GM12878 (cell line): ENCODE measurements at regions not wholly inside any gene's neighbourhood (a gene's known extent, or its start where the extent isn't known, plus 50 kb on each side); places are given as distances from the start of the nearest gene placed in this dataset. TPM values are rescaled to one million over a fixed set of nuclear protein-coding genes. Genes with fewer than 3 reads are reported as not detected.

Experiments
- ATAC-seq: fragments of 200-7000 bp; cut with Tn5 transposase; 3 replicates; pipeline ENCODE4 v1.9.1; 2020; ENCODE audit warnings: mild to moderate bottlenecking, moderate library complexity
- BruUV-seq: library from RNA; stranded (reverse); fragments of 400-500 nt; replicated peaks from 2 replicates; lab custom pipeline; 2021; lab: Mats Ljungman, UMichigan
- CTCF ChIA-PET: fragments of 300-600 bp; sonication (Branson Sonifier 250); formaldehyde crosslinking; extraction: SDS; loops from one replicate; lab custom pipeline; 2021; ENCODE audit warnings: inconsistent platforms; lab: Yijun Ruan, JAX
- POLR2A ChIA-PET: fragments of 350-600 bp; formaldehyde crosslinking; extraction: SDS; loops from one replicate; lab custom pipeline; 2021; ENCODE audit warnings: inconsistent platforms; lab: Charles Lee
- RAD21 ChIA-PET: fragments of 300-600 bp; sonication (Branson Sonifier 250); formaldehyde crosslinking; loops from one replicate; lab custom pipeline; 2023; ENCODE audit warnings: antibody characterized with exemption; ENCODE audit not compliant: unreplicated experiment; lab: Charles Lee
- SMC1A ChIA-PET: fragments of 300-600 bp; sonication (Branson Sonifier 250); formaldehyde crosslinking; loops from one replicate; lab custom pipeline; 2023; ENCODE audit not compliant: unreplicated experiment, uncharacterized antibody; lab: Charles Lee
- DNase-seq: peaks from one replicate; pipeline ENCODE4 v3.0.0-alpha.2; 2011; ENCODE audit warnings: low read depth, low spot score
- FAIRE-seq: peaks from 3 replicates; lab custom pipeline; 2011; peaks lifted over from hg19 to GRCh38; lab: Jason Lieb, UNC
- H2AFZ ChIP-seq: 2 replicates; pipeline ENCODE4 v1.6.0; 2011; ENCODE audit warnings: low read depth, low read length, control low read depth; ENCODE audit not compliant: control insufficient read depth
- H3K27ac ChIP-seq: 2 replicates; pipeline ENCODE4 v1.5.1; 2011; ENCODE audit warnings: control low read depth; ENCODE audit not compliant: control insufficient read depth, insufficient read depth
- H3K27me3 ChIP-seq, 2 experiments: replicated peaks in 1 of 2; 2 replicates each; pipeline versions ENCODE4 v1.6.0 to v1.6.1; 2011; ENCODE audit warnings: low read length in 1 of 2; ENCODE audit not compliant: control insufficient read depth in 2 of 2, insufficient read depth in 2 of 2
- H3K36me3 ChIP-seq, 2 experiments: 2 replicates each; pipeline ENCODE4 v1.5.1; 2011; ENCODE audit warnings: low read length in 1 of 2; ENCODE audit not compliant: control insufficient read depth in 2 of 2, insufficient read depth in 2 of 2
- H3K4me1 ChIP-seq: 2 replicates; pipeline ENCODE4 v1.6.1; 2011; ENCODE audit warnings: mild to moderate bottlenecking, low read length, moderate library complexity, mixed read lengths; ENCODE audit not compliant: control insufficient read depth, insufficient read depth
- H3K4me2 ChIP-seq: 2 replicates; pipeline ENCODE4 v1.6.0; 2011; ENCODE audit warnings: control low read depth; ENCODE audit not compliant: control insufficient read depth, insufficient read depth
- H3K4me3 ChIP-seq: fragments of 200-600 bp; sonication (generic); 2 replicates; pipeline ENCODE4 v1.5.1; 2016
- H3K79me2 ChIP-seq: 2 replicates; pipeline ENCODE4 v1.6.0; 2011; ENCODE audit warnings: low read length; ENCODE audit not compliant: control insufficient read depth, insufficient read depth
- H3K9ac ChIP-seq: 2 replicates; pipeline ENCODE4 v1.8.0; 2011; ENCODE audit warnings: low read length, control low read depth, mixed read lengths; ENCODE audit not compliant: control insufficient read depth, insufficient read depth
- H3K9me3 ChIP-seq: replicated peaks from 3 replicates; pipeline ENCODE4 v1.5.1; 2011; ENCODE audit warnings: mild to moderate bottlenecking, low read length; ENCODE audit not compliant: control insufficient read depth, insufficient read depth
- H4K20me1 ChIP-seq: 2 replicates; pipeline ENCODE4 v1.6.0; 2011; ENCODE audit not compliant: control insufficient read depth, insufficient read depth
- CHD4 ChIP-seq: fragments of 200-600 bp; sonication (generic); IDR thresholded peaks from 2 replicates; pipeline ENCODE4 v1.6.1; 2016; ENCODE audit warnings: mild to moderate bottlenecking
- HCFC1 ChIP-seq: fragments of 150-350 bp; IDR thresholded peaks from 2 replicates; pipeline ENCODE4 v1.6.1; 2014; ENCODE audit warnings: low read length
- ZNF24 ChIP-seq: fragments of 450-650 bp; IDR thresholded peaks from 2 replicates; pipeline ENCODE4 v1.6.1; 2017; ENCODE audit warnings: antibody characterized with exemption, mild to moderate bottlenecking
- WGBS: methylation state at CpG from one replicate; pipeline ENCODE4 v1.1.6; 2016; ENCODE audit warnings: low lambda C conversion rate; ENCODE audit not compliant: insufficient replicate concordance, insufficient coverage; ENCODE audit errors: missing lambda C conversion rate; 5-methylcytosine and 5-hydroxymethylcytosine counted together
- in situ Hi-C: fragments of 300-500 bp; cut with MboI; formaldehyde crosslinking; loops from 9 replicates; pipeline ENCODE4 v1.14.3; 2018; ENCODE audit warnings: mixed read lengths
- intact Hi-C: fragments of 100-400 bp; cut with micrococcal nuclease; formaldehyde crosslinking; loops from one replicate; pipeline ENCODE4 v1.14.2; 2022; ENCODE audit not compliant: unreplicated experiment
- small RNA-seq: library from RNA; depleted of rRNA; stranded (forward); fragments of <200 nt; gene quantifications from one replicate; pipeline ENCODE3, GENCODE V24; 2014
- TF ChIP-seq, protein P1 (sequence below): fragments of 450-650 bp; formaldehyde crosslinking; IDR thresholded peaks from 2 replicates; pipeline ENCODE4 v1.5.0; 2022; ENCODE audit warnings: mild to moderate bottlenecking, missing genetic modification characterization
- TF ChIP-seq, protein P2 (sequence below): fragments of 450-650 bp; IDR thresholded peaks from 2 replicates; pipeline ENCODE4 v1.6.1; 2016; ENCODE audit warnings: mild to moderate bottlenecking, moderate library complexity, borderline replicate concordance

DNA sequence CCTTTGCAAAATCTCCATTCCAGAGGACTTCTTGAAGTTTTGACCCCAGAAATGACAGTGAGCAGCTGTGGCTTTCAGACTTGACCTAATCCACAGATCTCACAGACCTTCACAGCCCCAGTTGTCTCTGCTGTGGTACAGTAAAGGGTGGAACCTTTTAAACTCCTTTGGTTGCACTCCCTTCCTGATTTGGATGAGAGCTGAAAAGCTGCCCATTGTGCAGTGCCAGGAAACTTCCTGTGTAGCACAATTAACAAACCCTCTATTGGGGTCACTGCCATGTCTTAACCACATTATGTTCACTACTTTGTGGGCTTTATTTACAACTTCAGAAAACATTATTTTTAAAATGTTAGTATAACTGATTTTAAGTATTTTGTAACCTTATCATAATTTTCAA, 56.7 kb upstream of the PCSK5 start (continued):
- TF ChIP-seq, protein P1, sequence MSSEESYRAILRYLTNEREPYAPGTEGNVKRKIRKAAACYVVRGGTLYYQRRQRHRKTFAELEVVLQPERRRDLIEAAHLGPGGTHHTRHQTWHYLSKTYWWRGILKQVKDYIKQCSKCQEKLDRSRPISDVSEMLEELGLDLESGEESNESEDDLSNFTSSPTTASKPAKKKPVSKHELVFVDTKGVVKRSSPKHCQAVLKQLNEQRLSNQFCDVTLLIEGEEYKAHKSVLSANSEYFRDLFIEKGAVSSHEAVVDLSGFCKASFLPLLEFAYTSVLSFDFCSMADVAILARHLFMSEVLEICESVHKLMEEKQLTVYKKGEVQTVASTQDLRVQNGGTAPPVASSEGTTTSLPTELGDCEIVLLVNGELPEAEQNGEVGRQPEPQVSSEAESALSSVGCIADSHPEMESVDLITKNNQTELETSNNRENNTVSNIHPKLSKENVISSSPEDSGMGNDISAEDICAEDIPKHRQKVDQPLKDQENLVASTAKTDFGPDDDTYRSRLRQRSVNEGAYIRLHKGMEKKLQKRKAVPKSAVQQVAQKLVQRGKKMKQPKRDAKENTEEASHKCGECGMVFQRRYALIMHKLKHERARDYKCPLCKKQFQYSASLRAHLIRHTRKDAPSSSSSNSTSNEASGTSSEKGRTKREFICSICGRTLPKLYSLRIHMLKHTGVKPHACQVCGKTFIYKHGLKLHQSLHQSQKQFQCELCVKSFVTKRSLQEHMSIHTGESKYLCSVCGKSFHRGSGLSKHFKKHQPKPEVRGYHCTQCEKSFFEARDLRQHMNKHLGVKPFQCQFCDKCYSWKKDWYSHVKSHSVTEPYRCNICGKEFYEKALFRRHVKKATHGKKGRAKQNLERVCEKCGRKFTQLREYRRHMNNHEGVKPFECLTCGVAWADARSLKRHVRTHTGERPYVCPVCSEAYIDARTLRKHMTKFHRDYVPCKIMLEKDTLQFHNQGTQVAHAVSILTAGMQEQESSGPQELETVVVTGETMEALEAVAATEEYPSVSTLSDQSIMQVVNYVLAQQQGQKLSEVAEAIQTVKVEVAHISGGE = no peak
- TF ChIP-seq HCFC1 (no peak), ZNF24 (no peak)
- TF ChIP-seq, all 136 proteins: peak for 0

DNA sequence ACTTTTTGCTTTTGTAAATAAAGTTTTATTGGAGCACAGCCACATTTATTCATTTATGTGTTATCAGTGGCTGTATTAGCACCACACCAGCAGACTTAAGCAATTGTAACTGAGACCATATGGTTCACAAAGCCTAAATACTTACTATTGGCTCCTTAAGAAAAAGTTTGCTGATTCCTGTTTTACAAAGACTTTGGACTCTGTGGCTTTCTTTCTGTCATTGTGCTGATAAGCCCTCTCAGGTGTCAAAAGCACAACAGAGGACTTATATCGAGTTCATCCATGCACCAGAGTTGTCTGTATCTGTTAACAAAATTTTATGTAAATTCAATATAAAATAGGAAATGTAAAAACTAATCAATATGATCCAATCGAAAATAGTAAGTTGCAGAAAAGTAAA, 55.6 kb upstream of the PCSK5 start:
- ChIA-PET RAD21 (no interaction called here), POLR2A (no interaction called here), SMC1A (no interaction called here), CTCF (no interaction called here)
- intact Hi-C loops (no loop called here), in situ Hi-C loops (no loop called here)
- H3K4me1 ChIP-seq = no peaks in the 10 kb centered on the region
- H3K9me3 ChIP-seq = no peaks in the 10 kb centered on the region
- BruUV-seq = no TSS peak
- 4% methylated on average over 2 of the region's 2 CpGs for WGBS
- no peak overlapping the region for H3K4me2 ChIP-seq
- H3K9ac ChIP-seq = no peak overlapping the region
- FAIRE-seq = no peak
- TF ChIP-seq CHD4 = no peak
- TF ChIP-seq, protein P2, sequence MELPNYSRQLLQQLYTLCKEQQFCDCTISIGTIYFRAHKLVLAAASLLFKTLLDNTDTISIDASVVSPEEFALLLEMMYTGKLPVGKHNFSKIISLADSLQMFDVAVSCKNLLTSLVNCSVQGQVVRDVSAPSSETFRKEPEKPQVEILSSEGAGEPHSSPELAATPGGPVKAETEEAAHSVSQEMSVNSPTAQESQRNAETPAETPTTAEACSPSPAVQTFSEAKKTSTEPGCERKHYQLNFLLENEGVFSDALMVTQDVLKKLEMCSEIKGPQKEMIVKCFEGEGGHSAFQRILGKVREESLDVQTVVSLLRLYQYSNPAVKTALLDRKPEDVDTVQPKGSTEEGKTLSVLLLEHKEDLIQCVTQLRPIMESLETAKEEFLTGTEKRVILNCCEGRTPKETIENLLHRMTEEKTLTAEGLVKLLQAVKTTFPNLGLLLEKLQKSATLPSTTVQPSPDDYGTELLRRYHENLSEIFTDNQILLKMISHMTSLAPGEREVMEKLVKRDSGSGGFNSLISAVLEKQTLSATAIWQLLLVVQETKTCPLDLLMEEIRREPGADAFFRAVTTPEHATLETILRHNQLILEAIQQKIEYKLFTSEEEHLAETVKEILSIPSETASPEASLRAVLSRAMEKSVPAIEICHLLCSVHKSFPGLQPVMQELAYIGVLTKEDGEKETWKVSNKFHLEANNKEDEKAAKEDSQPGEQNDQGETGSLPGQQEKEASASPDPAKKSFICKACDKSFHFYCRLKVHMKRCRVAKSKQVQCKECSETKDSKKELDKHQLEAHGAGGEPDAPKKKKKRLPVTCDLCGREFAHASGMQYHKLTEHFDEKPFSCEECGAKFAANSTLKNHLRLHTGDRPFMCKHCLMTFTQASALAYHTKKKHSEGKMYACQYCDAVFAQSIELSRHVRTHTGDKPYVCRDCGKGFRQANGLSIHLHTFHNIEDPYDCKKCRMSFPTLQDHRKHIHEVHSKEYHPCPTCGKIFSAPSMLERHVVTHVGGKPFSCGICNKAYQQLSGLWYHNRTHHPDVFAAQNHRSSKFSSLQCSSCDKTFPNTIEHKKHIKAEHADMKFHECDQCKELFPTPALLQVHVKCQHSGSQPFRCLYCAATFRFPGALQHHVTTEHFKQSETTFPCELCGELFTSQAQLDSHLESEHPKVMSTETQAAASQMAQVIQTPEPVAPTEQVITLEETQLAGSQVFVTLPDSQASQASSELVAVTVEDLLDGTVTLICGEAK = peak; percentile 59
- no peak overlapping the region for H3K27ac ChIP-seq
- ATAC-seq = no peak
- no peaks in the 10 kb centered on the region for H3K27me3 ChIP-seq
- H3K79me2 ChIP-seq = no peaks in the 10 kb centered on the region
- no peaks in the 10 kb centered on the region for H4K20me1 ChIP-seq
- DNase-seq = no peak
- no peaks in the 10 kb centered on the region for H3K36me3 ChIP-seq
- no peak overlapping the region for H3K4me3 ChIP-seq
- no peak overlapping the region for H2AFZ ChIP-seq

Small RNA genes lying in the stretch of these regions (small RNA-seq; reads per million reads assigned to genes)
- not detected for gene RNU6-1228P
